NCI-H82 treated with DMSO at 0.1 percent for 48 hours (cell line): ENCODE measurements at regions not wholly inside any gene's neighbourhood (a gene's known extent, or its start where the extent isn't known, plus 50 kb on each side); places are given as distances from the start of the nearest gene placed in this dataset.
"Not testable (repeated sequence)": the region's sequence is repeated elsewhere in the genome, so short reads cannot be mapped to it uniquely, and the experiment has no call there.

Experiments used
- DNase-seq: peaks from one replicate; lab custom pipeline; 2025; ENCODE audit not compliant: unreplicated experiment; lab: John Stamatoyannopoulos, UW

DNA sequence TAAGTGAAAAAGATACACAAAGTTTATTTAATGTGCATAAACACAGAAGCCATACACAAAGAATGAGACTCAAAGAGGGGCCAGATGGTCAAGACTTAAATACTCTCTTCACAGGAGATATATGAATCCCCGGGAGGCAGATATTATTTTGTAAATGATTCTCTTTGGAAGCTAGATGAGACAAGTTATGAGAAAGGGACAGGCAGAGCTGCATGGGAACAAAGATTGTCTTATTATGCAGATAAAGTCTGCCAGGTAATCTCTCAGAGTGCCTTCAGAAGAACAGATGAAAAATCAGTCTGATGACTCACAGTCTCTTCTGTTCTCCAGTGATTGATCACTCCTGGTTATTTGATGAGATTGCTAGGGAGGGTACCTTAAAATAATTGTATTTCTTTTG lies 89.0 kb downstream of the NAF1 start:
- DNase-seq = no peak

DNA sequence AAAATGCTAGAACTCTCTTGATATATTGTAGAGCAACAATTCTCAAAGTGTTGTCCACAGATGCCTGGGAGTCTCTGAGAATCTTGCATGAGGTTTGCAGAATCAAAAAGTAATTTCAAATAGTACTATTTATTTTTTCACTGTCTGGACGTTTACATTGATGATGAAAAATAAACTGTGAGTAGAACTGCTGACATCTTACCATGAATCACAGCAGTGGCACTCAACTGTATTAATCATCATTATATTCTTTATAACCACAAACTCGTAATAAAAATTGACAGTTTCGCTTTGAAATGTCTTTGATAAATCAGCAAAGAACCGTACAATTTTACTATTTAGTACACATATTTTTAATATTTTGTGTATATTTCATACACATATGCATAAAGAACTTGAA lies 94.5 kb downstream of the NAF1 start:
- DNase-seq = no peak

DNA sequence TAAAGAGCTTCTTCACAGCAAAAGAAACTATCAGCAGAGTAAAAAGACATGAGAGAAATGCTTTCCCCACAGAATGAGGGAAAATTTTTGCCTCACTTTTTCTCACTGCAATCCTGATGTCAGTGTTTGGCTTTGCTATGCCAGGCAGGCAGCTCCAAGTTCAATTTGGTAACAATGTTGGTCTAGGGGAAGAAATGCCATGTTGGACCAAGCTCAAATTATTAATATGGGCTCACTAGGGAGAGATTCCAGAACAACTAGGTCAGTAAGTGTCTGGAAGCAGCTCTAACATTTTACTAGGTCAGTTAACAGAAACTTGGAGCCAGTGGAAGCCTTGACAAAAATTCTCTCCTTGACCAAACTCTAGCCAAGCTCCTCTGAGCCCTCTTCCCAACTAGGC lies 95.4 kb downstream of the NAF1 start:
- no peak for DNase-seq

DNA sequence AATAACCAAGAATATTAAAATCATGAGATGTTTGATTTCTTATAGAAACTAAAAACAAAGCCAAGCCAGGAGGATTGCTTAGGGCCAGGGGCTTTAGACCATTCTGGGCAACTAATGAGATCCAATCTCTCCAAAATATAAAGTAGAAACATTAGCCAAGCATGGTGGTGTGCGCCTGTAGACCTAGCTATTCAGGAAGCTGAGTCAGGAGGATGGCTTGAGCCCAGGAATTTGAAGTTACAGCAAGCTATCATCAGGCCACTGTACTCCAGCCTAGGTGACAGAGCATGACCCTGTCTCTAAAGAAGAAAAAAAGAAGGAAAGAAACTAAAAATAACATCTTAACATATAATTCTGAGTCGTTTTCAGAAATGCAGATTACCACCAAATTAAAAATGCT lies 96.7 kb downstream of the NAF1 start:
- no peak for DNase-seq

DNA sequence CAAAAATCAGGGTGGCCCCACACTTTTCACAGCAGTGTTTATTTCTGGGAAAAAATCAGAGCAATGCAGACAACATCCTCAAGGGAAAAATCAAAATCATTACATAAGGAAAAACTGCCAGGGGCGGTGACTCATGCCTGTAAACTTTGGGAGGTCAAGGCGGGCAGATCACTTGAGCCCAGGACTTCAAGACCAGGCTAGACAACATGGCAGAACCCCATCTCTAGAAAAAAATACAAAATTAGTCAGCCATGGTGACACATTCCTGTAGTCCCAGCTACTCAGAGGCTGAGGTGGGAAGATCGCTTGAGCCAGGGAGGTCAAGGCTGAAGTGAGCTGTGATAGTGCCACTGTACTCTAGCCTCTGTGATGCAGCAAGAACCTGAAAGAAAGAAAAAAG lies 102.8 kb downstream of the NAF1 start:
- no peak for DNase-seq

DNA sequence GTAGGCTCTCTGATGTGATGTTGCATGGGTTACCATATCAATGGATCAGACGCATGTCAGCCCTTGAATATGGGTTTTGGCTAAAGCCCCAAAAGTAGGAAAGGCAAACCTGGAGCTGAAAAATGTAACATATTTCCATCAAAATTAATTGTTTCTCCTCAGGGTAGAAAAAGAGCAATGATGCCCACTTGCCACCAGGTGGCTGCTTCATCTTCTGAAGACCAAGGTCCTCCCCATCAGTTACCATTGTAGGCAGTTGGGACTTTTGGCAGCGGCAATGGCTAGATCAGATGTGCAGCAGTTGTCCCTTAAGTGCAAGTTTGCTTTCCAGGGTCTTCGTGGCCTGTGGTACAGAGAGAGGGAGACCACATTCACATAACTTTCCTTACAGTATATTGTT lies 118.2 kb downstream of the NAF1 start:
- no peak for DNase-seq

DNA sequence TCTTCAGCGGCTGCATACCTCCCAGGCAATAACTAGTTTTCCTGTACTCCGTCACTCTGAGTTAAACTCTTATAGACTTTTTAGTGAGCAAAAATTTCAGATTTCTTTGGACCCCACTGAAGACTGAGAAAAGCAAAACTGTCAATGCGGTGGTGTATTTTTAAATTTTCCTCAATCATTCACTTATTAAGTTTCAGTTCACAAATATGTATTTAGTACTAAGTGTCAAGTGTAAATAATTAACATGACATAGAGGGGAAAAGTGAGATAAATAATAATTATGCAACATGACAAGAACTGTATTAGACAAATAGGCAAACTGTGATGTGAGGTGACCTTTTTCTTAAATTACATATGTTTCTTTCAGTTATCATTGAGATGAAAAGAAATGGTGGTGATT lies 124.4 kb downstream of the NAF1 start:
- DNase-seq = no peak

DNA sequence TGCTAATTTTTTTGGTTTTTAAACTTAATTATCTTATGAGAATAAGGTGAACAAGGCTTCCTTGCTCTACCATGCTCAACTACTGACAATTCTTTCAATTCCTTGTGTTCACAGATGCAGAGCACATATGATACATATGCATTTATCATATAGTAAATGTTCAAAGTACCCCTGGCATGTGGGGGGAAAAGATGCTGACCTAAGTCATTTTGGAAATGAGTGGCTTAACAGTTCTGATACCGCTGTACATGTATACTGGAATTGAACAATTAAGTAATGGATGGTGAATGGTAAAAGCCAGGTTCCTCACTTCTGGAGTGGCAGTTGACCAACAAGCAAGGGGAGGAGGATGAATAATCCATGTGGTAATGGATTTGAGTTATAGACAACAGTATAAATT lies 149.6 kb downstream of the NAF1 start:
- no peak for DNase-seq

DNA sequence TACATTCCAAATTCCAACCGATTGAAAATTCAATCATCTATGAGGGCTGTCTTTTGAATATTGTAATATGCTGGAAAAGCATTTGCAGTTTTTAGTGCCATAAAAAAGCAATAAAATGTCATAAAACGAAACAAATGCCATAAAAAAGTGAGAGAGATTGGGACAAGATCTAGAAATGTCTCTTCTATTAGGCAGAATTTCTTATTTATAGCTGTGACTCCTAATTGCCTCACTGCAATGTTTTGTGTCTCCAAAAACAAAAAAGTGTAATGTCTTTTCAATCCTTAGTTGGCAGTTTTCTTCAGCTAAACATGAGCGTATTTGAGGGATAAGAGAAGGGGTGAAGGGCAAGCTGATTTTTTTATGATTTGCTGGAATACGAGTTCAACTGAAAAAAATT lies 153.9 kb downstream of the NAF1 start:
- no peak for DNase-seq

GRCh38 chr4:163003979-163004378 lies 162.7 kb downstream of the NAF1 start:
- no peak for DNase-seq

- DNase-seq = no peak
Measured at GRCh38 chr4:162988530-162988929, 178.2 kb downstream of the NAF1 start.

- DNase-seq = no peak
Measured at GRCh38 chr4:162985131-162985530, 181.6 kb downstream of the NAF1 start.

- no peak for DNase-seq
Measured at GRCh38 chr4:162984621-162985020, 182.1 kb downstream of the NAF1 start.

GRCh38 chr4:162981823-162982222 lies 184.9 kb downstream of the NAF1 start:
- DNase-seq = no peak

DNA sequence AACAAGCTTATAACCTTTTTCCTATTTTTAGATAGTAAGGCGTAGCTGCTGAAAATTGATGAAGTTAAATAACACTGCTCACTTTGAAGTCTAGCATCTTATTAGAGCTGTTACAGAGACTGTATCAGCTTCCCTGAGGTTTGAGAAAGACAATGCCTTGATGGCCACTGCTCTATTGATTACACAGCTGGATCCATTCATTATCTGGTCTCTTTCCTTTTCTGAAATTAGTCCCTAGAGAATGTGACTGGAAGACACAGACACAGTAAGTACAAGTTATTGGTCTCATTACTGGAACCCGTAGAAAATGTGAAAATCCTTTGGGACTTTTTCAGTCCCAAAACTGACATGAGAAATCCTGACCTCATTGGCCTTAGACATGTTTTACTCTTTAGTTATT lies 188.3 kb downstream of the NAF1 start:
- DNase-seq = no peak

GRCh38 chr4:162977788-162978187 lies 188.9 kb downstream of the NAF1 start:
- no peak for DNase-seq

DNA sequence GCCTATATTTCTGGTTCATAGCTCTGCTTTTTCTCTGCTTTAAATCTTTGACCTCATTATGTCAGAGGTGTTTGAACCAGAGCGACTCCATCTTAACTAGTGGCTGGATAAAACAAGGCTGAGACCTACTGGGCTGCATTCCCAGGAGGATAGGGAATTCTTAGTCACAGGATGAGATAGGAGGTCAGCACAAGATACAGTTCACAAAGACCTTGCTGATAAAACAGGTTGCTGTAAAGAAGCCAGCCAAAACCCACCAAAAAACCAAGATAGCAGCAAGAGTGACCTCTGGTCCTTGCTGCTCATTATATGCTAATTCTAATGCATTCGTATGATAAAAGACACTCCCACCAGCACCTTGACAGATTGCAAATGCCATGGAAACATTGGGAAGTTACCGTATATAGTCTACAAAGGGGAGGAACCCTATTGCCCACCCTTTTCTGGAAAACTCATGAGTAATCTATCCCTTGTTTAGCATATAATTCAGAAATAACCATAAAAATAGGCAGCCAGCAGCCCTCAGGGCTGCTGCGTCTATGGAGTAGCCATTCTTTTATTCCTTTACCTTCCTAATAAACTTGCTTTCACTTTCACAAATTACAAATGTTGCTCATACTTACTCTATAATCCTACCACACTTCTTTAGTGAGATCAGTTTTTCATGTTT lies 193.9 kb downstream of the NAF1 start:
- no peak for DNase-seq

GRCh38 chr4:162969194-162969593 lies 197.5 kb downstream of the NAF1 start:
- DNase-seq = no peak

DNA sequence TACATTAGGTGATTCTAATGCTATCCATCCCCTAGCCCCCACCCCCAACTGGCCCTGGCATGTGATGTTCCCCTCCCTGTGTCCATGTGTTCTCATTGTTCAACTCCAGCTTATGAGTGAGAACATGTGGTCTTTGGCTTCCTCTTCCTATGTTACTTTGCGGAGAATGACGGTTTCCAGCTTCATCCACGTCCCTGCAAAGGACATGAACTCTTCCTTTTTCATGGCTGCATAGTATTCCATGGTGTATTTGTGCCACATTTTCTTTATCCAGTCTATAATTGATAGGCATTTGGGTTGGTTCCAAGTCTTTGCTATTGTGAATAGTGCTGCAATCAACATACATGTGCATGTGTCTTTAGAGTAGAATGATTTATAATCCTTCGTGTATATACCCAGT lies 200.7 kb downstream of the NAF1 start:
- DNase-seq = not testable (repeated sequence)

DNA sequence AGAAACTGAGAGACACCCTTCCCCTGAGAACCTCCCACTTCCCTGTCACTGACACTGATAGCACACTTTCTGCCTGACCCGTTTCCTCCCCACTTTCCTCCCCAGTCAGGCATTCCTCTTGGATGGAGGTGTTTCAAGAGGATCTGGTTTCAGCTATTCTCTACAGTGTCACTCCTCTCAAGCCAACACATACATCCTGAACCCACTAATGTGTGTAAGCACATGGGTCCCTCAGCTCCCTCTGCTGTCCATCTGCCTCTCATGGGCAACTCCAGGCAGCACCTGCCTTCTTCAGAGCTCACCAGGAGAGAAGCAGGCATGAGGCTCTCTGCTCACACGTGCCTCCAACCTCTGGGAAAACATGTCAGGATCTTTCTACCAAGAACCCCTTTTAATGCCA lies 207.6 kb downstream of the NAF1 start:
- DNase-seq = no peak

- DNase-seq = no peak
Measured at GRCh38 chr4:162957521-162958143, 209.1 kb downstream of the NAF1 start.

GRCh38 chr4:162954976-162955375 lies 211.7 kb downstream of the NAF1 start:
- DNase-seq = no peak

GRCh38 chr4:162952232-162952631 lies 214.5 kb downstream of the NAF1 start:
- no peak for DNase-seq
